NCI-H1092 treated with DMSO at 0.1 percent for 48 hours (cell line): ENCODE measurements at regions not wholly inside any gene's neighbourhood (a gene's known extent, or its start where the extent isn't known, plus 50 kb on each side); places are given as distances from the start of the nearest gene placed in this dataset.

ENCODE experiments used
- DNase-seq: peaks from one replicate; lab custom pipeline; 2025; lab: John Stamatoyannopoulos, UW

DNA sequence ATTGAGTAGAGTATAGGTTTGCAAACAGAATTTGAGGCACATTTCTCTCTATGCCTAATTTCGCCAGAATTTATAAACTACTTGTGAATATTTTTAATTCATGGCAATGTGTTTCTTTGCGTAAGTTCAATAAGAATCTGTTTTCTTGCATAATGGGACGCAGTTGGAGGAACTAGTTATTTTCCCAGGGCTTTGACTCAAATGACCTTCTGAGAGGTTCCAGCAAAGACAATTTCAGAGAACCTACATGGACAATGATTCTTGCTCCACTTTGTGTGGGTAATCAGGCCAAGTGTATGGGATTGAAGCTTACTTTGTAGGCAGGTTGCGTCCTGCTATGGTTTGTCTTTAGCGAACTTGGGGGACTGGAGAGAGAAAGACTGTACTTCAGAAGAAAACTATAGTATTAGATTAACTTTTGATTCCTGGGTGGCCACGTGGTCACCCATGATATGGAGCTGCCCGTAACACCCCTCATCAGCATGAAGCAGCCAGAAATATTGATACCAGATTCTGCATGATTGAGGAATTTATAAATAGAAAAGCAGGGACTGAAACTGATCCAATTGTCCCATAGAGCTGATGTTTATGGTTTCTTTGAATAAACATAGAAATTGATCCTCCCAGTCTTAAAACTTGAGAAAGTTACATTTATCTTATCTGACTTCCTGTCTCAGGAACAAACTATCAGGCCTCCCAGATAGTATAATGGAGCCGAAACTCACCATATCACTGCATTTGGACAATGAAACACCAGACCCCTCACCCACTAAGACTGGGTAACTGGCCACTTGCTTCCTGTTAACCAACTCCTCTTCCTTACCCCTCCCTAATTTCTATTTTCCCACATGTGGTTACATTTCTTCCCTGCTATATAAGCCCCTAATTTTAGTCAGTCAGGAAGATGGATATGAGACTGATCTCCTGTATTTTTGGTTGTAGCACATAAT is 815.3 kb upstream of the HS6ST1 start:
- no peak for DNase-seq

DNA sequence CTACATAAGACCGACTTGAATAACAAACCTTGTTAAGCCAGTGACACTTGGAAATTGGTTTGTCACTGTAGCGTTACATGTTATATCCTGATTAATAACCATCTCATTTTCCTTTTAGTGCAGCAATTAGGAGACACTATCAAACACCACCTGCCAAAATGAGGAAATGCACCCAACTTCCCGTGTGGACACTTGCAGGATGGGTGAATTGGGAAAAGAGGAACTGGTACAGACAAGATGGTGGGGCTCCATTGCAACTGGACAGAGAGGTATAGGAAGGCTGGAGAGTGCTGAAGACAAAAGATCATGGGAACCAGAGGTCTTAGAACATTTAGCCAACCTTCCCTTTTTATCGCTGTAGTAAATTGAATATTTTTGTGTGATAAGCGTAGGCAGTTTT is 816.3 kb upstream of the HS6ST1 start:
- DNase-seq: no peak

DNA sequence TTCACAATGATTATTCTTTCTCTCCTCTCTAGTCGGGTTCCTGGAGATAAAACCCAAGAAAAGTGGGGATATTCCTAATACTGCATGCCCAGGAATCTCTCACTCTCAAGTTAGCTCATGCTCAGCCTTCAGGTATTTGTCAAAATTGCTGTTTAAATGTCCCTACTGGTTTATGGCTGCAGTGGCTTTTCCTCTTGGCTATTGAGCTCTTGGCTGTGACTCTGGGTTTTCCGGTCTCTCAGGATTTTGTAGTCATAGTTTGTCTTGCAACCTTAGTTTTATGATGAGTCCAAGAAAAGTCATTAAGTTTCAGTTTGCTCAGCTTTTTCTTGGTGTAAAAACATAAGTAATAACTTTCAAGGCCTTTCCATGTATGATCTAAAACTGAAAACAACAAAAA is 820.7 kb upstream of the HS6ST1 start:
- DNase-seq: no peak

DNA sequence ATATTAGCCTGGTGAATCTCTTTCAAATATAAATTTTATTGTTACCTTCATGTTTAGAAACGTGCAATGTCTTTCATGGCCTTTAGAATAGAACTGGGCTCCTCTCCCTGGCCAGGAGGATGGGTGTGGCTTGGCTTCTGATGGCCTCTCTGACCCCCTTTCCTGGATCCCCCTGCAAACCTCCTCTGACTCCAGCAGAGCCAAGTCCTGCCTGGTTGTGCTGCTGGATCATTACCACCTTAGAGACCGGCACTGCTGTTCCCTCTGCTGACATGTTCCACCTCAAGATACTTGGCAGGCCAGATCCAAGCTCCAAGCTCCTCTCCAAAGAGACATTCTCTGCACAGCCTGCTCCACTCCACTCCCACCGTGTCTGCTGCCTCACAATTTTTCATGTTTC is 823.8 kb upstream of the HS6ST1 start:
- no peak for DNase-seq

DNA sequence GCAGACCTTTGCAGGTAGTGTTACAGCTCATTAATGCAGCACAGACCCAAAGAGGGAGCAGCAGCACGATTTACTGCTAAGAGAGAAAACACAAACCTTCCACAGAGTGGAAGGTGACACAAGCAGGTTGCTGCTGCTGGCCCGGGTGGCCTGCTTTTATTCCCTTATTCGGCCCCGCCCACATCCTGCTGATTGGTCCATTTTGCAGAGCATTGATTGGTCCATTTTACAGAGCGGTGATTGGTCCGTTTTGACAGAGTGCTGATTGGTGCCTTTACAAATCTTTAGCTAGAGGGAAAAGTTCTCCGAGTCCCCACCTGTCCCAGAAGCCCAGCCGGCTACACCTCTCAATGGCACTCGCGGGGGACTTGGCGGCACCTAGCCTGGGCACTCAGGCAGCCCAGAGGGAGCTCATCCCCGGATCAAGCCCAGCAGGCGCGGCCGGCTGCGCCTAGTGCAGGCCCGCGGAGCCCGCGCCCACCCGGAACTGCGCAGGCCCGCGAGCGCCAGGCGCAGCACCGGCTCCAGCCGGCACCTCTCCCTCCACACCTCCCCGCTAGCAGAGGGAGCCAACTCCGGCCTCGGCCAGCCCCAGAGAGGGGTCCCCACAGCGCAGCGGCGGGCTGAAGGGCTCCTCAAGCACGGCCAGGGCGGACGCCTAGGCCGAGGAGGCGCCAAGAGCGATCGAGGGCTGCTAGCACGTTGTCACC is 825.6 kb upstream of the HS6ST1 start:
- DNase-seq: no peak

DNA sequence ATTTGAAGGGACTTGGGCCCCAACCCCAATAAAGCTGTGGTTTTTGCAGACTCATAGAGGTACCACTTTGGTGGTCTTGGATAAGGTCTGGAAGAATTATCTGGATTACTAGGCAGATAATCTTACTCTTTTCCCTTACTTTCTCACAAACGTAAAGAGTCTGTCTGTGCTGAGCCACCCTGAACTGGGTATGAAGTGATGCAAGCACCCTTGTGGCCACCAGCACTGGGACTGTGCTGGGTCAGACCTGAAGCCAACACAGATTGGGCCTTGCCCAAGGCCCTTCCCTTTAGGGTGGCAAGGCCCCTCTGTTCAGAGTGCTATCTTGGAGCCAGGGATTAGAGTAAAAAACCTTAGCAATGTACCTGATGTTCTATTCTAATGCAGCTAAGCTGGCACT is 827.0 kb upstream of the RAB6C start:
- DNase-seq: no peak

DNA sequence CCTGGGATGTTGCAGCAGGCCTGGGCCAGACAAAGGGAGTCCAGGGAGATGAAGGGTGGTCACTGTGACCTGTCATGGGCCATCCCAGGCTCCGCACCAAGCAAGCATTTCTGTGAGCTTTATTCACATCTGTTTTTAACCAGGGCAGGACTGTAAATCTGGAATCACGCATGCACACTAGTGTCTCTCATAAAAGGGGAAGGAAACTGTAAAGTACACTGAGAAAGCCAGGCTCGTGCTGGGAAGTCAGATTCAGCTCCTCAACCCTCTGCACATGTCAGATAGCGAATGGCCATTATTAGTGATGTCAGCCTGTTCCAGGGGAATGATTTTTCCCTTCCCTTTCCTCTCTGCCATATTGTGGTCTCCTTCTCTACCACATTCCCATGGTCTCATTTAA is 818.6 kb upstream of the RAB6C start:
- no peak for DNase-seq

DNA sequence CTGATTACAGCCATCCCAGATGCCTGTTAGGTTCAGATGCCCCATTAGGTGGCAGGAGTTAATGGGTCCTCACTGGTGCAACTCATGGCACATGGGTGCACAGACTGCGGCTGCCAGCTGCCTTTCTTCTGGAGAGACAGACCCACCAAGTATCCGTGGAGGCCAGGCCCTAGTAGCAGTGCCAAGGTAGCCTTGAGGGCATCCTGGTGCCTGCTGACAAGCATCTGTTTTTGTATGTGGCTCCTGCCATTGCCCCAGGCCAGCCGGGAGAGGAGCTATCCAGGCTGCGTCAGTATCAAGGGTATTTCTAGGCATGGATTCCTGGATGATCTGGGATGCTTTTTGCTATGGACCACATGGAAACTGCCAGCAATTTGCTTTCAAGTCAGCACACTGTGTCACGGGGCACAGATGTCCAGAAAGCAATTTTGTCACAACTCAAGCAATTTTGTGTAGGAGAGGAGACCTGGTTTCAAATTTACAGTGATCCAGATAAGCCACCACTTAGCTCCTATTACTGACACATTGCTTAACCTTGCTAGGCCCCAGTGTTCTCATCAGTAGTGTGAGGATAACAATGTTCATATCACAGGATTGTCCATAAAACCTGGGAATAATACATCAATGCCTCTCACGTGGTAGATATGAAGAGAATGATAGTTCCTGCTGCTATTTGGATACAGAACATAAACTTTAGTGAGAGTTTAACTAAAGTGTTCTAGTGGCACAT is 815.1 kb upstream of the RAB6C start:
- no peak for DNase-seq

DNA sequence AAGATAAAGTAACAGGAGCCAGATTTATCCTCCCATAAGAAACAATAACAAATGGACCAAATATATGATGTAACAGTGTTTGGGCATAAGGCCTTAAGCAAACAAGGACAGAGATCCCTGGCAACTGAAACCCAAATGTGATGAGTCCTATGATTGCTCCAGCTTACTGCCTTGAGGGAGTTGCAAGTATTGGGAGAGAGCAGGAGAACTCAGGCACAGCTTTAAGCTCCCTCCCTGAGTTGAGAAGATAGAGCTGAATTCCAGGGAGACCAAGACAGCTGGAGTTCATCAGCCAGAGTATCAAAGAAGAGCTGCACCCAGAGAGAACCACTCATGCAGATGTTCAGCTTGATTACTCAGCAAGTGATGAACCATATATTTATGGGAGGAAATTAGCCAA is 814.5 kb upstream of the RAB6C start:
- no peak for DNase-seq

DNA sequence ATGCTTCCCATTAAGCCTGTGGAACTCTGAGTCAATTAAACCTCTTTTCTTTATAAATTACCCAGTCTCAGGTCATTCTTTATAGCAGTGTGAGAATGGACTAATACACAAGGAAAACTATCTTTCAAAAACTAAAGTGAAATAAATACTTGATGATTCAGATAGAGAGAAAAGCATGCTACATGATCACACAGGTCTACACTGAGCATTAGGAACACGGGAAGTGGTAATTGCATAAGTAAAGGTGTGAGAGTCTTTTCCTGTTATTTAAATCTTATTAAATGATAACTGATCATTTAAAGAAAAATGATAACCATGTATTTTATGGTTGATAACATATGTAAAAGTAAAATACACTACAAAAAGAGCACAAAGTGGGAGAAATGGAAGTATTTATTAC is 812.0 kb upstream of the RAB6C start:
- DNase-seq: no peak

DNA sequence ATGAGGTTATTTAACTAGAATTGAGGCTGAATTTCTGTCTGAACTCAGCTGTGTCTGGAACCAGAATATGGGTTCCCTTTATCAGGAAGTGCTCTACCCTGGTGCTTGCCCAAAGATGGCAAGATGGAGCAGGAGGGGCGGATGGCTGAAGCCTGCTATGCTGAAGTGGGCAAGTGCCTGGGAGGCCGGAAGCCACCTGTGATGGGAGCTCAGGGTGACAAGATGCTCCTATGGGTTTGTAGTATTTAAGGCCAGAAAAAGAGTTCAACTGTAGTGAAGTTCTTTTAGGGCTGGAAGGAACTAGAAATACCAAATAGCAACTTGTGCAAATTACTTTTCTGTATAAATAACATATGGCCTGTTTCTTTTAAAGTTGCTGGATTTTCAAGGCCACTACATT is 808.9 kb upstream of the RAB6C start:
- no peak for DNase-seq

DNA sequence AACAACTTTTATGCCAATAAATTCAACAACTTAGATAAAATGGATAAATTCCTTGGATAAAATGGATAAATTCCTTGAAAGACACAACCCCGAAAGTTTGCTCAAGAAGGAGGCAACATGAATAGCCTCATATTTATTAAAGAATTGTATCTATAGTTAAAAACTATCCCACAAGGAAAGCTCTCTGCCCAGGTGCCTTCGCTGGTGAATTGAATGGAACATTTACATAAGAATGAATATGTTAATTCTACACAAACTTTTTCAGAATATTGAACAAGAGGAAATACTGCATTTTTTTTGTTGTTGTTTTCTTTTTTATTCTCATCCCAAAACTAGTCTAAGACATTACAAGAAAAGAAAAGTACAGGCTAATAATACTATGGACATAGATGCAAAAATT is 805.3 kb upstream of the RAB6C start:
- DNase-seq: no peak

DNA sequence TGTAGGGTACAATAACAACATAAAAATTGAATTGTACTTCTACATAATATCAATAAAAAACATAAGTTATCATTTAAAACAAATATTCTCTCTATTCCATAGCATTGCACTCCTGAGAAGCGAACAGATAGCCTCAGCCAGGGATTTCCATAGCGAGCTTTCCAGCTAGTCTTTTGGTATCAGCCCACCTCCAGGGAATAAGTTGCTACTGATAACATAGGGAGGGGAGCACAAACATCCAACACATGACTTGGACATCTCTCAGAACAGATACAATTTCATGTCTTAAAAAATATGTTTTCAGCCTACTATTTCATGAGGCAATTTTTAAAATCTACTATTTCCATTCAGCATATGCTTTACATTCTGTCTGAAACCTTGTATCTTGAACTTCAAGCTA is 804.4 kb upstream of the RAB6C start:
- no peak for DNase-seq

DNA sequence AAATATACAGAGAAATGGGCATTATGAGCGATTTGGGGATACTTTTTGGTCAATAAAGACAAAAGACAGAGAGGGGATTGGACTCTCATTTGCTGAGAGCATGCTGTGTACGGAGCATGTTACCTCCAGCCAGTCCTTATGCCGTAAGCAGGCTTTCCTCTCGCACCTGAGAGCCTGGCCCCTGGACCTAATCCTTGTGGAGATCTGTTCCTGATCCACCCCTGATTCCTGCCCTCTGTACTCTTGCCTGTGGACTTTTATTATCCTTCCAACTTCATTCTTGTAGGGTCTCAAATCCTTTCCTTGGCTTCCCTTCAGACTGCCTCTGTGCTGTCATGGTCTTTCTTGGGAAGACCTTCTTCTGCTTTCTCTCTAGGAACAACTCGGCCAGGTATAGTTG is 803.1 kb upstream of the RAB6C start:
- DNase-seq: no peak

DNA sequence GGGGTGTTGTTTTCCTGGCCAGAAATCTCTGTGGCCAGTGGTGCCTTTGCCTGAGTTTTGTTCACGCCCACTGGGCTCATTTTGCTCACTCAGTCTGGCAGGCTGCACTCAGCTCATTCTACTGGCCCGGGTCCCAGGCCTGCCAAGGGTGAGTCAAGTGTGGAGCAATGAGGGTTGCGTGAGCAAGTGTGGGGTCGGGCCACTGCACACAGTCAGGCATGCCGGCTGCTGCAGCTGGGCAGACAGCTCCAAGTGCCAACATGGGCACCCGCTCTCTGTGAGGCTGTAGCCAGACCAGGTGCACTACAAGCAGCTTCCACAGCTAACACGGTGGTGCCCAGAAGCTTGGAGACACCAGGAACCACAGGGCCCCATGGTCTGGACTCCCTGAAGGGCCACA is 801.1 kb upstream of the RAB6C start:
- DNase-seq: no peak

DNA sequence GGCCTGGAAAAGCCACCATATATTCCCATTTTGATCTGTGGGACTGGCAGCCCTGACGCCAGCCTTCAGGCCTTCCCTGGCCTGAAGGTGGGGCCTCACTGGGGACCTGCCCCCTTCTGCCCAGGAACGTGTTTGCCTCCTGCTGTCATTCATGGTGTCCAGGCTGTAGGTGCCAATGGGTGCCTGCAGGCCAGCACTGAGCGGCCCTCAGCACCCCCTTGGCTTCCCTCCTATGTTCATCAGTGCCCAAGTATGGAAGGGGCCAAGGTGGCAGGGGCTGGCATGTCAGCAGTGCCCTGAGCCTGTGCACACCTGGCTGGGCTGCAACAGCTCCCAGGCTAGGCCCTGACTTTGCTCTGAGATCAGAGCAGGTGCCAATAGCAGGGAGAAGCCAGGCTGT is 800.3 kb upstream of the RAB6C start:
- DNase-seq: no peak

DNA sequence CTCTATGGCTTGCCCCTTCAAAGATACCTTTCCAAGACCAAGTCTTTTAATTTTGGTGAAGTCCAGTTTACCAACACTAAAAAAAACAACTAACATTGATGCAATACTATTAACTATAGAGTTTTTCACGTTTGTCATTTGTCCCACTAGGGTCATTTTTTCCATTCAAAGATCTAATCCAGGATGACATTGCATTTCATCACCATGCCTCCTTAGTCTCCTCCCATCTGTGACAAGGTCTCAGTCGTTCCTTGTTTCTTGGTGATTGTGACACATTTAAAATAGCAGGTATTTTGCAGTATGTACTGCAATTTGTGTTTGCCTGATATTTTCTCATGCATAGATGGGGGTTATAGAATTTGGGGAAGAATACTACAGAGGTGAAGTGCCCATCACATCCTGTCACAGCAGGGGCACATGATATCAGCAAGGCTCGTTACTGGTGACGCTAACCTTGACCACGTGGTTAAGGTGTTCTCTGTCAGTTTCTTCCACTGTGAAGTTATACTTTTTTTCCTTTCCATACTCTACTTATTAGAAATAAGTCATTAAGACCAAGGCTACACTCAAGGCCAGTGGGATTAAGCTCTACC is 799.2 kb upstream of the RAB6C start:
- no peak for DNase-seq

DNA sequence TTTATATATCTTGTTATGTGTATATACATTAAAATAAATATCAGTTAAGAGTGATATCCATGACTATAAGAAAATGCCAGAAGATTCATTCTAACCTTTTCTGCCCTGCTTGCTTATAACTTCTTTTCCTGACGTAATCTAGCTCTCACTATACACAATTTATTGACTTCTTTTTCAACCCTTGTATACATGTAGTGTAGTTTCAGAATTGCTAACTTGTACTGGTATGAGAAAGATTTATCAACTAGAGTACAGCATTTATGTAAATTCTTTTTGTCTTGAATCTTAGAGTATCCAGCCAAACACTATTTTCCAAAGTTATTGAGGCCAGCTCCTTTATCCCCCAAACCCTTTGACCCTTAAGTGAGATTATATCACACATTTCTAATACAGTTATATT is 798.0 kb upstream of the RAB6C start:
- DNase-seq: no peak

DNA sequence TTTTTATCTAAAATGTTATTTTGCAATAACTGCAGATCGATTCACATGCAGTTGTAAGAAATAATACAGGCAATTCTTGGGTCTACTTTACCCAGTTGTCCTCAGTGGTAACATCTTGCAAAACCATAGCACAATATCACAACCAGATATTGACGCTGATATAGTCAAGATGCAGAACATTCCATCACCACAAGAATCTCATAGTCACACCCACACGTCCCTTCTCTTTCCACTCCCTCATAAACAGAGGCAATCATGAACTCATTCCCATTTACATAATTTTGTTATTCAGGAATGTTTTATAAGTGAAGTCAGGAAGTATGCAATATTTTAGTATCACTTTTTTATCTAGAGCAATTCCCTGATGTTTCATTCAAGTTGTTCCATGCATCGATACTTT is 797.5 kb upstream of the RAB6C start:
- DNase-seq: no peak

DNA sequence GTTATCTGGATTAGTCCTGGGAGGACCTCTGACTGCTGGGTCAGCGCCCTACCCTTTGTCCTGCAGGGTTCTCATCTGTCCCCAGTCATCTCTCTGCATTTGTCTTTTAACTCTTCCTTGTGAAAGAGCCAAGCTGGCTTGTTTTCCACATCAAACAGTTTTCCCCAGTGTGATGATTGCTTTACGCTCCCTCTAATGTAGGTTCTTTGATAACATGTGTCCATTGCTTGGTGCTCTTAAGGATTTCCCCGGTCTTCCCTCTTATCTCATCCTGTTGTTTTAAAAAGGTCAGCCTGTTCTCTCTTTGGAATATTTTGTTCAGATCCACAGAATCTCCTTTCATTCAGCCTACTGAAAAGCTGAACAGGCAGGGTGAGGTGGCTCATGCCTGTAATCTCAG is 792.1 kb upstream of the RAB6C start:
- DNase-seq: no peak

DNA sequence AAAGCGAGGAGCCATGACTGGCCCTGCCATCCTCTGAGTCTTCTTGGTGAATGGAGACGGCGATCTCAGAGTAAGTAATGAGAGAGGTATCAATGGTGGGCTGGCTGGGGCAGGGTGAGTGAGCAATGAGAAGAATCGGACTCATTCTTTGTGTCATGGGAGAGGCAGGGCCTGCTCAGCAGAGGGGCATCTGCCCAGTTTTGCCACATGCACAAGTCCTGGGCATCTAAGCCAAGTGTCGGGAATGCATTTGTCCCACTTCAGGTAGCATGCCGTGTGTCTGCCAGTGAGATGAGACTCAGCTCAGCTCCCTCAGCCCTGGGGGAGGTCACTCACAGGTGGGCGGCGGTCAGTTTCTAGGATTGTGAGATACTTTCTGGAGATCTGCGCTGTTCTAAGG is 791.0 kb upstream of the RAB6C start:
- DNase-seq: no peak

DNA sequence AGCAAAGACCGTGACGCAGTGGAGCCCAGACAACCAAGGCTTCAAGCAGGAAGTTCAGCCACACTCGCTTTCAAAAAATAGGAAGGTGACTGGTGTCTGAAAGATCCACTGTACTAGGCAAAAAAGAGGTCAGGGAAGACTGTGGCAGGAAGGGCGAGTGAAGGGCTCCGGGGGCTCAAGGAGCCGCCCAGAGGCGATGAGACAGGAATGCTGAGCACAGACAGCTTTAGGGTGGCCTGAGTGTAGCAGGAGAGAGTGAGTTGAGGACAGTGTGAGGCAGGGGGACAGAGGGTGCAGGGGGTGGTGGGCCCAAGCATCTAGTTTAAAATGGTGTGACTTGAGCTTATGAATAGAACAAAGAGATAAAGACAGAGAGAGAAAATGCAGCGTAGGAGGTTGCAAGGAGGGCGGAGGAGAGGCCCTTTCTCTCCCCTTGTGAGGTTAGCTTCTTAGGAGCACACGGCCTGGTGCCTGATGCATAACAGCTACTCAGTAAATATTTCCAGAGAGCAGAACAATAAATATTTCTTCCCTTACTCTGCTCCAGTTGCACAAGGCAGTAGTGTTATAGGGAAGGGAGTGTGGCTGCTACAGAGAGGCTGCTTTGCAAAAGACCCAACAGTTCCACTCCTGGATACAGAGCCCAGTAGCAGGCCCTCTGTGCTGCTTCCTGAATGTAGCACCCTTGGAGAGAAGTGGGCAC is 789.7 kb upstream of the RAB6C start:
- no peak for DNase-seq
